ENCODE measurements at regions not wholly inside any gene's neighbourhood (a gene's known extent, or its start where the extent isn't known, plus 50 kb on each side); places are given as distances from the start of the nearest gene placed in this dataset.

GRCh38 chr1:57831624-57832023 is 407.8 kb upstream of the DAB1 start:
- Histone ChIP-seq H3K9me3 (replicated peaks; ENCODE audit: control insufficient read depth, insufficient read depth, low read depth, low read length) (no peaks in the 10 kb centered on the region), H3K27me3 (ENCODE audit: control insufficient read depth in 2 of 2, insufficient read depth in 2 of 2, low read length in 2 of 2) (no peaks in the 10 kb centered on the region), H4K20me1 (replicated peaks; ENCODE audit: control insufficient read depth, insufficient read depth, low read length) (no peaks in the 10 kb centered on the region), H3K9ac (ENCODE audit: insufficient read depth in 1 of 2, low read depth in 2 of 2, low read length in 2 of 2) (no peak overlapping the region), H3K4me3 (no peak overlapping the region), H3K4me2 (ENCODE audit: insufficient read depth, low read length) (no peak overlapping the region), H3K79me2 (ENCODE audit: control insufficient read depth, insufficient read depth, low read length) (no peaks in the 10 kb centered on the region), H3K27ac (ENCODE audit: extremely low read depth, low read depth, low read length) (no peak overlapping the region), H2AFZ (ENCODE audit: low read depth, low read length) (no peak overlapping the region), H3K4me1 (replicated peaks in 1 of 2; ENCODE audit: control insufficient read depth in 2 of 2, insufficient read depth in 2 of 2, low read length in 2 of 2) (no peaks in the 10 kb centered on the region), H3K9me1 (ENCODE audit: control insufficient read depth, insufficient read depth, low read length) (no peaks in the 10 kb centered on the region), H3K36me3 (ENCODE audit: control insufficient read depth, insufficient read depth, low read length) (no peaks in the 10 kb centered on the region)
- intact Hi-C loops (cut with micrococcal nuclease): no loop called here
- FAIRE-seq: no peak
- no peak for TF ChIP-seq ZHX1 (conservative IDR thresholded peaks at IDR 0.05; ENCODE audit: low read length)
- TF ChIP-seq SMARCA5 (IDR thresholded peaks at IDR 0.05): no peak
- no peak for TF ChIP-seq SLC30A9 (CRISPR knock-in tag; IDR thresholded peaks at IDR 0.05)
- no peak for TF ChIP-seq ZNF830 (CRISPR knock-in tag; IDR thresholded peaks at IDR 0.05)
- no peak for TF ChIP-seq POLR3A (IDR thresholded peaks at IDR 0.05; ENCODE audit: borderline replicate concordance, extremely low read depth, insufficient read depth, insufficient read length)
- no peak for TF ChIP-seq RERE (CRISPR knock-in tag; IDR thresholded peaks at IDR 0.05; ENCODE audit: borderline replicate concordance)
- POLR2A ChIA-PET: no interaction called here
- ATAC-seq: no peak
- in situ Hi-C loops (cut with MboI): no loop called here
- DNase-seq (ENCODE audit: extremely low read depth in 1 of 4, low spot score in 3 of 4): no peak
- WGBS (ENCODE audit: insufficient coverage, low coverage, missing lambda C conversion rate): 0% methylated on average over 1 of the region's 1 CpG
- no TSS peak for BruUV-seq (replicated peaks)
- CTCF ChIA-PET (ENCODE audit: low intra/inter-chr PET ratio): no interaction called here

All from K562 (cell line).